ENCODE measurements at regions not wholly inside any gene's neighbourhood (a gene's known extent, or its start where the extent isn't known, plus 50 kb on each side); places are given as distances from the start of the nearest gene placed in this dataset.

DNA sequence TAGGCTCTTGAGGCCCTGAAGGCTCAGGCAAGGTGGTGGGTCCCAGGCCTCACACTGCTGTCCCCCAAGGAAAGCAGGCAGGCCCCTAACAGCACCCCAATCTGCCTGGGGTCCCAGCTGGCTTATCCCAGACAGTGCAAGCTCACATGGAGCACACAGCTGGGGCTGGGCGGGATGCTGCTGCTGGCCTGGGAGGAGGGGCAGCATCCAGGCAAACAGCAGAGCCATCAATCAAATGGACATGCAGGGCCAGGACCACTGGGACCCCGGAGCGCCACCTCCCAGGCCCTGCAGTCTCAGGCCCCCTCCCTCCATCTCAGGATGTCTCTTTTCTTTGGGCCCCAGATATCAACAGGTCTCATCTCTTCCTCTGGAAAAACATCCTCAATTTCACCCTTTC is 140.3 kb downstream of the BRD1 start:
- TF ChIP-seq, protein P1, sequence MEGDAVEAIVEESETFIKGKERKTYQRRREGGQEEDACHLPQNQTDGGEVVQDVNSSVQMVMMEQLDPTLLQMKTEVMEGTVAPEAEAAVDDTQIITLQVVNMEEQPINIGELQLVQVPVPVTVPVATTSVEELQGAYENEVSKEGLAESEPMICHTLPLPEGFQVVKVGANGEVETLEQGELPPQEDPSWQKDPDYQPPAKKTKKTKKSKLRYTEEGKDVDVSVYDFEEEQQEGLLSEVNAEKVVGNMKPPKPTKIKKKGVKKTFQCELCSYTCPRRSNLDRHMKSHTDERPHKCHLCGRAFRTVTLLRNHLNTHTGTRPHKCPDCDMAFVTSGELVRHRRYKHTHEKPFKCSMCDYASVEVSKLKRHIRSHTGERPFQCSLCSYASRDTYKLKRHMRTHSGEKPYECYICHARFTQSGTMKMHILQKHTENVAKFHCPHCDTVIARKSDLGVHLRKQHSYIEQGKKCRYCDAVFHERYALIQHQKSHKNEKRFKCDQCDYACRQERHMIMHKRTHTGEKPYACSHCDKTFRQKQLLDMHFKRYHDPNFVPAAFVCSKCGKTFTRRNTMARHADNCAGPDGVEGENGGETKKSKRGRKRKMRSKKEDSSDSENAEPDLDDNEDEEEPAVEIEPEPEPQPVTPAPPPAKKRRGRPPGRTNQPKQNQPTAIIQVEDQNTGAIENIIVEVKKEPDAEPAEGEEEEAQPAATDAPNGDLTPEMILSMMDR (IDR thresholded peaks at IDR 0.05), result no peak
- no peak for TF ChIP-seq POLR2A (IDR thresholded peaks at IDR 0.05)

Data from esophagus squamous epithelium (tissue), 4 donors.